Stomach (tissue), 4 donors: ENCODE measurements at regions not wholly inside any gene's neighbourhood (a gene's known extent, or its start where the extent isn't known, plus 50 kb on each side); places are given as distances from the start of the nearest gene placed in this dataset.

Experiments used
- CTCF ChIP-seq, 7 experiments: fragments of 450-650 bp in 4 of 7; fragments of 200-600 bp in 3 of 7; sonication (generic) in 3 of 7; IDR thresholded peaks; one replicate each; pipeline ENCODE4 v1.5.1; 2016 to 2019; ENCODE audit warnings: antibody characterized with exemption in 7 of 7, control low read depth in 2 of 7, mild to moderate bottlenecking in 1 of 7
- POLR2A ChIP-seq, 4 donors: fragments of 450-650 bp; IDR thresholded peaks; one replicate each; pipeline ENCODE4 v1.6.1; 2016; ENCODE audit warnings: antibody characterized with exemption in 4 of 4, control low read depth in 2 of 4, mild to moderate bottlenecking in 1 of 4, moderate library complexity in 1 of 4

- TF ChIP-seq POLR2A (IDR thresholded peaks at IDR 0.05) (no peak), CTCF (IDR thresholded peaks at IDR 0.05) (no peak)
These were observed 100.7 kb upstream of the CTTNBP2 start for GRCh38 chr7:117973975-117974374.
